GM23248 (cell line): ENCODE measurements at regions not wholly inside any gene's neighbourhood (a gene's known extent, or its start where the extent isn't known, plus 50 kb on each side); places are given as distances from the start of the nearest gene placed in this dataset.

Source experiments
- DNase-seq: peaks from one replicate; pipeline ENCODE4 v3.0.0-alpha.2; 2015
- H2AFZ ChIP-seq: fragments of 200-600 bp; sonication (generic); 2 replicates; pipeline ENCODE4 v1.6.1; 2016; ENCODE audit warnings: antibody characterized with exemption
- H3F3A ChIP-seq: fragments of 200-600 bp; sonication (generic); 2 replicates; pipeline ENCODE4 v1.6.1; 2016; ENCODE audit warnings: mild to moderate bottlenecking, antibody characterized with exemption, mixed run types; ENCODE audit not compliant: insufficient read depth
- H3K27ac ChIP-seq: fragments of 200-600 bp; sonication (generic); 2 replicates; pipeline ENCODE4 v1.5.1; 2016; ENCODE audit warnings: mild to moderate bottlenecking
- H3K27me3 ChIP-seq: fragments of 200-600 bp; sonication (generic); replicated peaks from 2 replicates; pipeline ENCODE4 v1.6.1; 2016; ENCODE audit warnings: mild to moderate bottlenecking; ENCODE audit not compliant: insufficient read depth
- H3K36me3 ChIP-seq: fragments of 200-600 bp; sonication (generic); 2 replicates; pipeline ENCODE4 v1.6.1; 2016; ENCODE audit warnings: low read depth, mild to moderate bottlenecking
- H3K4me1 ChIP-seq: fragments of 200-600 bp; sonication (generic); 2 replicates; pipeline ENCODE4 v1.6.1; 2016; ENCODE audit warnings: mild to moderate bottlenecking; ENCODE audit not compliant: insufficient read depth
- H3K4me2 ChIP-seq: fragments of 200-600 bp; sonication (generic); one replicate; pipeline ENCODE4 v1.6.1; 2016; ENCODE audit warnings: mild to moderate bottlenecking; ENCODE audit not compliant: unreplicated experiment
- H3K4me3 ChIP-seq: fragments of 200-600 bp; sonication (generic); 2 replicates; pipeline ENCODE4 v1.5.1; 2016; ENCODE audit warnings: mild to moderate bottlenecking
- H3K79me2 ChIP-seq: fragments of 200-600 bp; sonication (generic); 2 replicates; pipeline ENCODE4 v1.6.1; 2016; ENCODE audit warnings: mild to moderate bottlenecking; ENCODE audit not compliant: insufficient read depth
- H3K9ac ChIP-seq: fragments of 200-600 bp; sonication (generic); 2 replicates; pipeline ENCODE4 v1.6.1; 2016; ENCODE audit warnings: mild to moderate bottlenecking
- H3K9me2 ChIP-seq: fragments of 200-600 bp; sonication (generic); 2 replicates; pipeline ENCODE4 v1.6.1; 2016; ENCODE audit warnings: mixed run types, mild to moderate bottlenecking, moderate library complexity; ENCODE audit not compliant: insufficient read depth
- H3K9me3 ChIP-seq: fragments of 200-600 bp; sonication (generic); one replicate; pipeline ENCODE4 v1.6.1; 2017; ENCODE audit warnings: low read depth
- H4K20me1 ChIP-seq: fragments of 200-600 bp; sonication (generic); 2 replicates; pipeline ENCODE4 v1.6.0; 2016; ENCODE audit not compliant: insufficient read depth
- EZH2 ChIP-seq: fragments of 200-600 bp; sonication (generic); IDR thresholded peaks from 2 replicates; pipeline ENCODE4 v1.6.1; 2018; ENCODE audit warnings: antibody characterized with exemption, mild to moderate bottlenecking; ENCODE audit not compliant: insufficient read depth, poor library complexity, severe bottlenecking
- EZH2phosphoT487 ChIP-seq: fragments of 200-600 bp; sonication (generic); IDR thresholded peaks from 2 replicates; pipeline ENCODE4 v1.6.1; 2018; ENCODE audit warnings: antibody characterized with exemption, moderate library complexity, mild to moderate bottlenecking, low read depth; ENCODE audit not compliant: insufficient read depth
- WGBS, 2 experiments: methylation state at CpG; one replicate each; pipeline ENCODE4 v1.1.6; 2015 to 2017; ENCODE audit warnings: low lambda C conversion rate in 2 of 2, low coverage in 1 of 2; ENCODE audit errors: missing lambda C conversion rate in 2 of 2; 5-methylcytosine and 5-hydroxymethylcytosine counted together
- in situ Hi-C: fragments of 300-500 bp; cut with MboI; formaldehyde crosslinking; loops from 2 replicates; pipeline ENCODE4 v1.15.0; 2020

DNA sequence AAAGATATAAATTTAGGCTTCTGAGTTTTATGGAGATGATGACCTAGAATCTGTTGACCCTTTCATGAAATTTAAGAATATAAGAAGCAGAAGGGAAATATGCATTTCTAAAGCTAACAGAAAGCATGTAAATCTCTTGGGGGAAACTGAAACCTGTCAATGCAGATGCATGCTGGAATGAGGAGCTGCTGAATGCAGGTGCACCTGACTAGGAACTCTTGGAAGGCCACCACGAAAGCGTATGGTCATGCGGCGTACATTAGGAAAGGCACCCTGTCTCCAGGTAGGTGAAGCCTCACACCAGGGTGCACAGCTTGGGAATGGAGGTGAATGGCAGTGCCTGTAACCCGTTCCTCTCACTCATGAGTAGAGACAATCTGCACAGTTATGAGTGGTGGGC, 309.7 kb downstream of the SEC16B start:
- Histone ChIP-seq H3F3A (no peaks in the 10 kb centered on the region), H3K9me2 (no peaks in the 10 kb centered on the region), H3K36me3 (no peaks in the 10 kb centered on the region), H3K9me3 (no peaks in the 10 kb centered on the region), H3K4me2 (no peak overlapping the region), H4K20me1 (no peaks in the 10 kb centered on the region), H3K27ac (no peak overlapping the region), H3K4me1 (no peaks in the 10 kb centered on the region), H3K79me2 (no peaks in the 10 kb centered on the region), H3K27me3 (no peaks in the 10 kb centered on the region; the same call in 1 of the 2 replicates), H2AFZ (no peak overlapping the region), H3K4me3 (no peak overlapping the region), H3K9ac (no peak overlapping the region)
- 44 to 58% methylated on average over 5 of the region's 5 CpGs for WGBS, 2 experiments
- DNase-seq: no peak
- TF ChIP-seq EZH2phosphoT487 (no peak), EZH2 (no peak)
- in situ Hi-C loops: no loop called here

DNA sequence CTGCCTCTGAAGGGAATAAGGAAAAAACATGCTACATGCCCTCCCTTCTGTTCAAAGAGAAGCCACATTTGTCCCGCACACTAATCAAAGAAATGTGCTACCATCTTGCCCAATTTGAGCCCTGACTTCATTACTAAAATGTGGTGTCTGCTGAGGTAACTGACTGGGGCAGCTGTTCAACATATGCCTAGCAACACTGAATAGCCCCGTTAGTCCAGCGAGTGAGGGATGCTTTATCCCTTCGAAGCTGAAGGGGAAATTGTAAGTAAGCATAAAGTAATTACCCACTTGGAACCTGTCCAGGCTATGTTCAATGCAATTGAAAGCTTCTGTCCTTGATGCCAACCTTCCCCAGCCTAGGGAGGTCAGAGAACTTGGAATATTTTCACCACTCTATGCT, 310.6 kb downstream of the SEC16B start:
- Histone ChIP-seq H4K20me1 (no peaks in the 10 kb centered on the region), H3K9ac (no peak overlapping the region), H3F3A (no peaks in the 10 kb centered on the region), H3K79me2 (no peaks in the 10 kb centered on the region), H3K27ac (no peak overlapping the region), H3K4me3 (no peak overlapping the region), H2AFZ (no peak overlapping the region), H3K9me3 (no peaks in the 10 kb centered on the region), H3K36me3 (no peaks in the 10 kb centered on the region), H3K4me1 (no peaks in the 10 kb centered on the region), H3K9me2 (no peaks in the 10 kb centered on the region), H3K4me2 (no peak overlapping the region), H3K27me3 (no peaks in the 10 kb centered on the region; the same call in 1 of the 2 replicates)
- TF ChIP-seq EZH2phosphoT487 (no peak), EZH2 (no peak)
- in situ Hi-C loops: no loop called here
- WGBS, 2 experiments: 1% methylated on average over 4 of the region's 4 CpGs
- DNase-seq: no peak

DNA sequence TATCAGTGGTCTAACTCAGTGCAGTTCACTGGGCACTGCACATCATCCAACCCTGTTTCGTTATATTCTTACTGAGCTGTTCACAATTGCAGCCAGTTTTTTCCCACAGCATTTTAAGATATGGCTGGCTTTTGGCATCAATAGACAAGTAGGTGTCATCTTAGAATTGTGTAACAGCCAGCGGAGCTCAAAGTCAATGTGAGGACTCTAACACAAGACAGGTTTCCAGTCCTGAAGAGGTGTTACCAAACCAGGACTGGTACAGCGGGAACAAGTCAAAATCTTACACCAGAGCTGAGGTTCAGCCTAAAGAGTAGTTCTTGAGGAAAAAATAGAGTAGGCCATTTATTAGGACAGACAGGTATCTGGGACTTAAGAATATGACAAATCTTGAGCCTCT, 313.3 kb downstream of the SEC16B start:
- no peak overlapping the region for H3K9ac ChIP-seq
- H3K27me3 ChIP-seq: no peaks in the 10 kb centered on the region; the same call in 1 of the 2 replicates
- H3K9me3 ChIP-seq: no peaks in the 10 kb centered on the region
- DNase-seq: no peak
- no peak overlapping the region for H3K4me3 ChIP-seq
- no peaks in the 10 kb centered on the region for H3K79me2 ChIP-seq
- no peak overlapping the region for H3K27ac ChIP-seq
- H3F3A ChIP-seq: no peaks in the 10 kb centered on the region
- H4K20me1 ChIP-seq: no peaks in the 10 kb centered on the region
- no peak overlapping the region for H2AFZ ChIP-seq
- in situ Hi-C loops: no loop called here
- no peaks in the 10 kb centered on the region for H3K9me2 ChIP-seq
- H3K4me1 ChIP-seq: no peaks in the 10 kb centered on the region
- H3K36me3 ChIP-seq: no peaks in the 10 kb centered on the region
- TF ChIP-seq EZH2 (no peak), EZH2phosphoT487 (no peak)
- no peak overlapping the region for H3K4me2 ChIP-seq
- WGBS, 2 experiments: 10 to 23% methylated on average over 3 of the region's 3 CpGs

DNA sequence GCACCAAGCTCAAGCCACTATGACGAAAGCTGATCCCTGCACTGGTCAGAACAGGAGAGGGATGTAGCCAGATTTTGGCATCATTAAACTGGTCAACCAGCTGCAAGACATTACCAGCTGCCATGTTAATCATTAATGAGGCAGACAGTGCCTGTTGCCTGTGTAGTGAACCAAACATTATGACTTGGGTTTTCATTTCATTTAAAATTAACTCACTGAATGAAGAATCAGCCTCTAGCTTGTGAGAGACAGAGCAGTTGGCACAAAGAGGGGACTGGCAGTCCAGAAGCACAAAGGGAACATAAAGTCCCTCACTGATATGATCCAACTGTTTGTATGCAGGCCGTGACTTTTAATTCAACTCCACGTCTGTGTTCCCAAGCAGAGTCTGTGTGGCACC, 318.9 kb downstream of the SEC16B start:
- Histone ChIP-seq H3K27me3 (no peaks in the 10 kb centered on the region; the same call in 1 of the 2 replicates), H3K9me2 (no peaks in the 10 kb centered on the region), H3K36me3 (no peaks in the 10 kb centered on the region), H3K4me3 (no peak overlapping the region), H4K20me1 (no peaks in the 10 kb centered on the region), H3K27ac (no peak overlapping the region), H3K4me1 (no peaks in the 10 kb centered on the region), H2AFZ (no peak overlapping the region), H3F3A (no peaks in the 10 kb centered on the region), H3K9ac (no peak overlapping the region), H3K79me2 (no peaks in the 10 kb centered on the region), H3K4me2 (no peak overlapping the region), H3K9me3 (no peaks in the 10 kb centered on the region)
- DNase-seq: no peak
- TF ChIP-seq EZH2 (no peak), EZH2phosphoT487 (no peak)
- in situ Hi-C loops: no loop called here
- 37 to 45% methylated on average over 3 of the region's 3 CpGs for WGBS, 2 experiments

DNA sequence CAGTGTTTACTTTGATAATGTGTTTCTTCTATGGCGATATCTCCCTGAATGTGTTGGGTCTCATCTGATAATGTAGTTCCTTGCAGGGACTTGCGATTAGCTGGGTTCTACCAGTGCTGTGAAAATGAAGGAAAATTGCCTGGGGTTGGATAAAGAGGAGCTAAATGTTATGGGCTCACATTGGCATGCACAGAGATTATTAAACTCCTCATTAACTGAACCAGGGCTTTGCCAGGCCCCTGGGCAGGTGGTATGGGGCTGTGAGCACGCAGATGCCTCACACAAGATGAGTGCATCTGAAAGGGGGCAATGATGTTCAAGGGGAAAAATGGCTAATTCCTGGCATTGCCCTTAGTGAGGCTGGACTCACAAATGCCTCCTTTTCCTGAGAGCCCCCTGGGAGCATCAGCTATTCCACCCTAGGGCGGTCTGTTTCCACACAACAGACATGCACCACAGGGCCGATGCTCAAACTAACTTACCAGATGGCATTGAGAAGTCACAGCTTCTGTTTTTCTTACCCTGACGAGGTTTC, 321.1 kb downstream of the SEC16B start:
- TF ChIP-seq EZH2: no peak
- TF ChIP-seq EZH2phosphoT487: no peak
- Histone ChIP-seq H3F3A (no peaks in the 10 kb centered on the region), H4K20me1 (no peaks in the 10 kb centered on the region), H3K9me3 (no peaks in the 10 kb centered on the region), H3K4me1 (no peaks in the 10 kb centered on the region), H3K36me3 (no peaks in the 10 kb centered on the region), H3K4me3 (no peak overlapping the region), H3K79me2 (no peaks in the 10 kb centered on the region), H3K4me2 (no peak overlapping the region), H3K27me3 (no peaks in the 10 kb centered on the region), H3K9me2 (no peaks in the 10 kb centered on the region), H2AFZ (no peak overlapping the region), H3K9ac (no peak overlapping the region), H3K27ac (no peak overlapping the region)
- no peak for DNase-seq
- in situ Hi-C loops: no loop called here
- WGBS, 2 experiments: 30% methylated on average over 6 of the region's 6 CpGs
